Stimulated activated naive CD8-positive, alpha-beta T cell treated with anti-CD3 and anti-CD28 coated beads, Interleukin-15, amount 100 ng/mL, for 72 hours (primary cell): ENCODE measurements at regions not wholly inside any gene's neighbourhood (a gene's known extent, or its start where the extent isn't known, plus 50 kb on each side); places are given as distances from the start of the nearest gene placed in this dataset.
A peak's percentile ranks its signal among the peaks of the same experiment; 100 is the strongest.

ENCODE experiments used
- ATAC-seq: fragments of 150-1000 bp; cut with Tn5 transposase; 2 replicates; pipeline ENCODE4 v1.10.0; 2021; ENCODE audit warnings: mild to moderate bottlenecking, moderate library complexity
- DNase-seq, 2 donors: peaks; one replicate each; pipeline ENCODE4 v3.0.0; 2021 to 2022
- H3K27ac Mint-ChIP-seq, 2 donors: one replicate each; pipeline ENCODE4 v1.8.0; 2022; ENCODE audit warnings: mild to moderate bottlenecking in 2 of 2, mixed read lengths in 2 of 2, moderate library complexity in 2 of 2
- H3K27me3 Mint-ChIP-seq: one replicate; pipeline ENCODE4 v1.8.0; 2022; ENCODE audit warnings: mixed read lengths
- H3K4me1 Mint-ChIP-seq: one replicate; pipeline ENCODE4 v1.8.0; 2022; ENCODE audit warnings: mild to moderate bottlenecking, mixed read lengths
- H3K4me3 Mint-ChIP-seq, 2 donors: one replicate each; pipeline ENCODE4 v1.8.0; 2022; ENCODE audit warnings: mild to moderate bottlenecking in 2 of 2, mixed read lengths in 2 of 2, moderate library complexity in 1 of 2
- H3K9me3 Mint-ChIP-seq, 2 donors: one replicate each; pipeline ENCODE4 v1.8.0; 2022; ENCODE audit warnings: mixed read lengths in 2 of 2

DNA sequence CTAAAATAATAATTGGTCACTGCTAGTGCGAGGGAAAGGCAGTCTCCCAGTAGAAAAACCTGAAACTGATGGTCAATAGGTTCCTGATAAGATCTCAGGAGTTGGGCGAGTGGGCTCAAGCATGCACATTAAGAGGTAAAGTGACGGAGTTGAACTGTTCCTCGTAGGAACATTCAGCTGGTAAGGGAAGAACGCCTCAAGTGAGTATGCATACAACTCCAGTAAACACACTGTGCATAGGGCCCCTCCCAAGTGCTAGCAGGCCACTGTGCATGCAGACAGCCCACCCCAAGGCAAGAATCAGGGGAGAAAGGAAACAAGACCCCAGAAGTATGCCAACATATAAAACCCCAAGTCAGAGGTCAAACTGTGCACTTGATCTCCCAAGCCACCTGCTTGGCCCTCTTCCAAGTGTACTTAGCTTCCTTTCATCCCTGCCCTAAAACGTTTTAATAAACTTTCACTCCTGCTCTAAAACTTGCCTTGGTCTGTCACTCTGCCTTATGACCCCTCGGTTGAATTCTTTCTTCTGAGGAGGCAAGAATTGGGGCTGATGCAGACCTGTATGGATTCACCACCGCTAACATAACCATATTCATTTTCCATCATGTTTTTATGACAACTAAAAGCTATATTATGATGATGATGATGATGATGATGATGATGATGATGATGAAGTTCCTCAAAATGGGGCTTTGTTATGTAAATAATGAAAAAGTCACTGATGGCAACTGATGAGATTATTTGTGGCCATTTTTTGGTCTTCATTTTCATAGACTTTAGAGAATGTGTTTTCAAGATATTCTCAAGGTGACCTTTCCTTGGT is 118.0 kb upstream of the RAB27B start:
- peaks cover 12% of the 10 kb centered on the region for H3K27me3 Mint-ChIP-seq
- ATAC-seq (no peak), DNase-seq (no peak)
- peaks cover 5% of the 10 kb centered on the region for H3K4me1 Mint-ChIP-seq
- peaks cover 0 to 8% of the 10 kb centered on the region in 2 donors for H3K9me3 Mint-ChIP-seq
- H3K4me3 Mint-ChIP-seq = no peak overlapping the region
- H3K27ac Mint-ChIP-seq = peak overlapping the region in 1 of 2 donors; percentile 76

DNA sequence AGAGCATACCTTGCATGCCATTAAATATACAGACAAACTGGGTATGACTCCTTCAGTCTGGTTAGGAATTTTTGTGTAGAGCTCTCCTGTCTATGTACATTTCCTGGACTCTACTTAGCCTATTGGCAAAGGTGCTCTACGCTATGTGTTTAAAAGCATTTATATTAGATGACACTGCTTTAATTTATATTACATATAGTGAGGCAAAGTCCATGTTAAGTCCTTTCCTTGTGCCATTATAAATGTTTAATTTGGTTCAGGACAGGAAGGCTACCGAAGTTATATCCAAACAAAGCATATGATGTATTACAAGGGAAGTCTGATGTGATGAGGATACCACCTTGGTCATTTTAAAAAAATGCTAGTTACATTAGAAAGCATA is 117.4 kb upstream of the RAB27B start:
- peaks cover 19% of the 10 kb centered on the region for H3K27me3 Mint-ChIP-seq
- no peak for ATAC-seq
- H3K9me3 Mint-ChIP-seq = peaks cover 0 to 8% of the 10 kb centered on the region in 2 donors
- no peak overlapping the region for H3K27ac Mint-ChIP-seq
- DNase-seq = no peak
- peaks cover 5% of the 10 kb centered on the region for H3K4me1 Mint-ChIP-seq
- H3K4me3 Mint-ChIP-seq = no peak overlapping the region

DNA sequence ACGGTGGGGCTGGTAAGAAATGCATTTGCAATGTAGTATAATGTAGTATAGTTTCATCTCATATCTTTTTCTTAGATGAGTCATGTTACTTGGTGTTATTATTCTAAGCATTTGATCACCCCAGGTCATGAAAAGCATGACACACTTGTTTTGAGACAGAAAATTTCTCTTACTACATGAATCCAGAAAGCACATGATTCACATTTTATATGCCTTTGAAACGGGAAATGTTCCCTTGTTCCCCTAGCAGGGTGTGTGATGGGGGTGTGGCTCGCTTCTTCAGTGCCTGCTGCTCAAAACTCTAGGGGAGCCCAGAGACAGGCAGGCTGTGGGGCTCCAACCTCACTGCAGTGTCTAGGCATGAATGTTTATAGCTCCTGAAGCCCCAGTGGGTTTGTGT is 116.0 kb upstream of the RAB27B start:
- Mint-ChIP-seq H3K27me3 (peaks cover 31% of the 10 kb centered on the region), H3K9me3 (peaks cover 0 to 8% of the 10 kb centered on the region in 2 donors), H3K4me3 (no peak overlapping the region), H3K4me1 (peaks cover 12% of the 10 kb centered on the region), H3K27ac (no peak overlapping the region)
- DNase-seq (no peak), ATAC-seq (no peak)

DNA sequence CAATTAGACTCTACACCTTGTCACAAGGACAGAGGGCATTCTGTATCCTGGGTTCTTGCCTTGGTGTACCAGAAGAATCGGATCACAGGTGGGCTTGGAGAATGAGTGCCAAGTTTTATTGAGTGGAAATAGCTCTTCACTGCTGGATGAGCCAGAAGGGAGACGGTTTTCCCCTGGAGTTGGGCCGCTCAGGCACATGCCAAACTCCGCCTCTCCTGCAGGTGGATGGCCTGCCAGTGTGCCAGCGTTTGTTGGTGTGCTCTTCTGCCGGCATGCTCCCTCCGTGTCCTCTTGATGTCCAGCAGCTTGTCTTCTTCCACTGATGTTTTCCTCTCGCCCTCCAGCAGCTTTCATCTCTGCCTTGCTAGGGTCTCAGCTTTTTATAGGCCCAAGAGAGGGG is 115.5 kb upstream of the RAB27B start:
- Mint-ChIP-seq H3K27me3 (peaks cover 34% of the 10 kb centered on the region), H3K9me3 (peaks cover 0 to 8% of the 10 kb centered on the region in 2 donors), H3K27ac (no peak overlapping the region), H3K4me3 (no peak overlapping the region), H3K4me1 (peaks cover 17% of the 10 kb centered on the region)
- DNase-seq (no peak), ATAC-seq (no peak)

DNA sequence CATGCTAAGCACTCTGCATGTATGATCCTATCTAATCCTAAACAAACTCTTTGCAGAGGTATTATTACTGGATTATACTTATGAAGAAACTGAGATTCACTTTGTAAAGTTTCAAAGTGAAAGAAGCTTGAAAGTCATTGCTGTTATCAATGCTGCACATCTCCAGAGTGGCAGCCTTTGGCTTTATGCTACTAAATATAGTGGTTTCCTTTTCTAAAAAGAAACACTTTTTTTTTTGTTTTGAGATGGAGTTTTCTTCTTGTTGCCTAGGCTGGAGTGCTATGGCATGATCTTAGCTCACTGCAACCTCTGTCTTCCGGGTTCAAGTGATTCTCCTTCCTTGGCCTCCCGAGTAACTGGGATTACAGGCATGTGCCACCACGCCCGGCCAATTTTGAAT is 114.9 kb upstream of the RAB27B start:
- H3K9me3 Mint-ChIP-seq = peaks cover 0 to 2% of the 10 kb centered on the region in 2 donors
- ATAC-seq (no peak), DNase-seq (no peak)
- peaks cover 34% of the 10 kb centered on the region for H3K27me3 Mint-ChIP-seq
- peaks cover 23% of the 10 kb centered on the region for H3K4me1 Mint-ChIP-seq
- H3K4me3 Mint-ChIP-seq = no peak overlapping the region
- H3K27ac Mint-ChIP-seq = no peak overlapping the region

DNA sequence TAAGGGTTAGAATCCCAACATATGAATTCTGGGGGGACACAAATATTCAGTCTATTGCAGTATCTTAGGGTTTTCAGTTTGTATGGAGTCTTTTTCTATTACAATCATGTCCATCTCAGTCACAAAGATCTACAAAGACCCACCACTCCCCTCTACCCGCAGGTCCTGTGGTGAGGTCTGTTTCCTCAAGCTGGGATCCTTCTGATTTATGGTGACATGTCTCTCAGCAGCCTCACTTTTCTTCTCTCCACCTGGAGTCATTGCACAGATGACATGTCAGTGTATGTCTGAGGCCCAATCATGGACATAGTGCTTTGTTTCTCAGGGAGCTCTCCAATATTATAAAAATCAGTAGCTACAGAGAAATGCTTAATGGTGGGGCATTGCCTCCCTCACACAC is 113.4 kb upstream of the RAB27B start:
- Mint-ChIP-seq H3K4me3 (no peak overlapping the region), H3K27me3 (peaks cover 34% of the 10 kb centered on the region), H3K27ac (no peak overlapping the region), H3K4me1 (peaks cover 27% of the 10 kb centered on the region), H3K9me3 (no peaks in the 10 kb centered on the region)
- DNase-seq (no peak), ATAC-seq (no peak)

DNA sequence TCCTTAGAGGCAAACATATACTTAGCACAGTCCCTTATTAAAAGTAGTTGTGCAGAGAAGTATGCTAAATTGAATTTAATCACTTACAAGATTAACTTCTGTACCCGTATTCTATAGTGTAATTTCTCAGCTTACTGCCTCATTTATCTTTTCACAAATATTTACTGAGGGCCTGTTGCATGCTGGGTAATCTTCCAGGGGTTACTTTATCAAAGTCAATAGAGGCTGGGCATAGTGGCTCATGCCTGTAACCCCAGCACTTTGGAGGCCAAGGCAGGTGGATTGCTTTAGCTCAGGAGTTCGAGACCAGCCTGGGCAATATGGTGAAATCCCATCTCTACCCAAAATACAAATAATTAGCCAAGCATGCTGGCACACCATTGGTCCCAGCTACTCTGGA is 111.7 kb upstream of the RAB27B start:
- Mint-ChIP-seq H3K27ac (no peak overlapping the region), H3K4me3 (no peak overlapping the region)

DNA sequence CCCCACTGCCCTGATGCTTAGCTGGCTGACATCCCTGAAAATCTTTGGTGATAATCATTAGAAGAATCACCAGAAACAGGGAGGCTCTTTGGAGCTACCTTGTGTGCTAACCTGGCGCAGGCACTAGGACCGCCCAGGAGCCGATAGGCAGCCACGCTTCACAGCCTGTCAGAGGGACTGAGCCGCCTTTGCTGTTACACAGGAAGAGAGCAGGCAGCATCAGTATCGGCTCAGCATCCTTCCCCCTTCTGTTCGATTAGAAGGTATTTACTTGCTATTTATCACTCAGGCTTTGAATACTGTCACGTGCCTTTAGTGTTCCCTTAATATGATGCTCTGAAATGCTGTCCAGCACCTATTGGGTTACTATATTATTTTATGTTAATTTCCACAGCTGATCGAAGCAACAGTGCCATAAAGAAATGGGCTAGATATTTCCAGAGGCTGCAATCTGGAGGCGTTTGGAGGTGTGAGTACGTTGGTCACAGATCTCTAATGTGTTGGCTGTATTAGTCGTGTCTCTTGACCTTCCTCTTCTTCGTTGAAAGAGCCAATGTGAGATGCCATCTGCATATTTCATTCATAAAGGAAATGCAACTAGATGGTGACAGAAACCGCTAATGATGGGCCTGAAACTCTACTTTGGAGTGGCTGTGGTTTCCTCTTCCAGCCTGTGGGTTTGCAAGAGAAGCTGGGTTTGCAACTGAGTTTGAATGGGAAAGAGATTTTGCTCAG is 110.4 kb upstream of the RAB27B start:
- H3K9me3 Mint-ChIP-seq = no peaks in the 10 kb centered on the region
- peak overlapping the region; percentile 70 to 71 for H3K4me3 Mint-ChIP-seq
- ATAC-seq (peak; percentile 90), DNase-seq (peak; percentile 34 to 51)
- no peak overlapping the region for H3K27ac Mint-ChIP-seq
- H3K27me3 Mint-ChIP-seq = peaks cover 42% of the 10 kb centered on the region
- peaks cover 27% of the 10 kb centered on the region for H3K4me1 Mint-ChIP-seq

More for the DNA sequence above, 111.7 kb upstream of the RAB27B start:
- DNase-seq = no peak
- Mint-ChIP-seq H3K4me1 (peaks cover 27% of the 10 kb centered on the region), H3K9me3 (no peaks in the 10 kb centered on the region), H3K27me3 (peaks cover 34% of the 10 kb centered on the region)
- ATAC-seq = no peak

DNA sequence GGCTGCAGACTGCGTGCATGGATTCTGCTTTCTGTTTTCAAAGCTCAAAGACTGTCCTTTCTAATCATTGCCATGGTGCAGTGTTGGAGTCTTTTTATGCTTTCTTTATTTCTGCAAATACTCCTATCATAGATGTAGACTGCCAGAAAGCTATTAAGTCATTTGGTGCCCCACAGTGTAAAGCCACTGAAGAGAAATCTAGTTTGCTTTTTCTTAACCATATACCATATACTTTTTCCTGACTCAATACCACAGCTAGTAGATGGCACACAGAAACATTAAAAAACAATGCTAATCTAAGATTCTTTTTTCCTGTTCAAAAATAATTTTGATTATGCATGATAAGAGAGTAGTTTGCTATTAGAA is 109.9 kb upstream of the RAB27B start:
- ATAC-seq (peak; percentile 78), DNase-seq (no peak)
- peak overlapping the region in 1 of 2 donors; percentile 71 for H3K4me3 Mint-ChIP-seq
- H3K9me3 Mint-ChIP-seq = no peaks in the 10 kb centered on the region
- H3K27me3 Mint-ChIP-seq = peaks cover 42% of the 10 kb centered on the region
- H3K27ac Mint-ChIP-seq = no peak overlapping the region
- H3K4me1 Mint-ChIP-seq = peaks cover 27% of the 10 kb centered on the region

DNA sequence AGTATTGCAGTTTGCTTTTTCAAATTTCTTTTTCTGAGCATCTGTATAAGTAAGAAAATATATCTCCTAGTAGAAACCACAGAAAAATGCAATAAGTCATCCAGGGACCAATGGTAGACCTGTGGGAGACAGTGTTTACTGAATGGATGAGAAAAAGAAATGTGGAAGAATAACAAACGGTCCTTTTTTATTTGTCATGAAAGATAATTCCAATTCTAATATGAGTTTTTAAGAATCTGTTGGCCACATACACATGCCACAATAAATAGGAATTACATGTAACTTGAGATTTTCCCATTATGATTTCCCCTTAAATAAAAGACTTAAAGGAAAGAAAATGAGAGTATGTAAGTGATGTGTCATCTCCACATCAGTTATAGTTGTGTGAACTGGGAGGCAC is 107.7 kb upstream of the RAB27B start:
- Mint-ChIP-seq H3K4me3 (no peak overlapping the region), H3K27ac (no peak overlapping the region), H3K9me3 (no peaks in the 10 kb centered on the region), H3K4me1 (peaks cover 22% of the 10 kb centered on the region), H3K27me3 (peaks cover 26% of the 10 kb centered on the region)
- ATAC-seq (no peak), DNase-seq (no peak)

DNA sequence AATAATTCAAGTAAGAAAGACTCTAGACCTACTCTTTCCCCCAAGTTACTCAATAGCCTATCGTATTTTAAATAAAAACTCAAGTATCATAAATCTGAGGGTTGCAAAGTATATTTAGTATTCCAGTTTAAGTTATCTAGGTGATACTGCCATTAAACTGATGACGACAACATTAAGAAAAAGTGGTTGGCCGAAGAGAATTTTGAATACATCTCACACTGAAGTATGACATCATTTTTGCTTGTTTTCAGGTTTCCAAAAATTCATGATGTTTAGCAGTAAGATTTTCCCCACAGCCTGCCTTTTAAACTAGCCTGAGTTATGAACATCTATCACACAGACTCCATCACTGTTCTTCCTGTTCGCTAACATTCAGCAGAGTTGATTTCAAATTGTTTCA is 102.1 kb upstream of the RAB27B start:
- Mint-ChIP-seq H3K27me3 (peaks cover 8% of the 10 kb centered on the region), H3K27ac (no peak overlapping the region), H3K4me1 (no peaks in the 10 kb centered on the region), H3K4me3 (no peak overlapping the region), H3K9me3 (no peaks in the 10 kb centered on the region)
- DNase-seq = no peak
- ATAC-seq = no peak

DNA sequence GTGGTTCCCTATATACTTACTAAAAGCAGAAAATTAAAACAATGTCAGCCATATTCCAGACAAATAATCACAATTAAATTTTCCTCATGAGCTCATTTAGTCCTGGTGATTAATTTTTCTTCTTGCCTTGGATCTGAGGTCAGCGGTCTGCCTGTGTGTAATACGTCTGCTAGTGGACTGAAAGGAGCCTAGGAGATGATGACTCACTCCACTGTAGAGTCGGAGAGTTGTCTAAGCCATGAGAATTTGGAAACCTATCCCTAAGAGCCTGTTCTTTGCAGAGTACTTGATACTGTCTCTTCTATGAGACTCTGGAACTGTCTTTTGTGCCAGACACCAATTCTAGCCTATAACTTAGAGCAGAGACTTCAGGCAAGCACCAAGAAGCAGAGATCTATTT is 94.2 kb upstream of the RAB27B start:
- DNase-seq (no peak), ATAC-seq (no peak)
- Mint-ChIP-seq H3K27ac (no peak overlapping the region), H3K4me1 (no peaks in the 10 kb centered on the region), H3K27me3 (peaks cover 6% of the 10 kb centered on the region), H3K4me3 (no peak overlapping the region), H3K9me3 (no peaks in the 10 kb centered on the region)

DNA sequence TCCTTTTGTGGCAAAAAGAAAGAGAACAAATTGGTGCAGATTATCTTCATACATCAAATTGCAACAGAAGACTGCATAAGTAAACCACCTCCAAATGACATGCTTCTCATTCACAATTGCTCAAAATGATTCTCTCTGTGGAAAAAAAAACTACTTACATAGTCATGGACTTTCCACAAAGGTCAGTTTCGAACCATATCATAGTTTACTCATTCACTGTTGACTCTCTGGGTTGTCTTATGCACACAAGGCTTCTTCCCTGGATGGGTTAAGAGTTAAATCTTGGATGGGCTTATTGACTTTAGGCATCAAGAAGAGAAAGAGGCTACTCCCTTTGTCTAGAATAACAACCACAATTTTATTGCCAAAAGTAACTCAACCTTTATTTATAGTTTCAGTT is 91.3 kb upstream of the RAB27B start:
- DNase-seq (no peak), ATAC-seq (no peak)
- peaks cover 6% of the 10 kb centered on the region for H3K27me3 Mint-ChIP-seq
- no peak overlapping the region for H3K4me3 Mint-ChIP-seq
- no peak overlapping the region for H3K27ac Mint-ChIP-seq
- H3K4me1 Mint-ChIP-seq = no peaks in the 10 kb centered on the region
- no peaks in the 10 kb centered on the region for H3K9me3 Mint-ChIP-seq

DNA sequence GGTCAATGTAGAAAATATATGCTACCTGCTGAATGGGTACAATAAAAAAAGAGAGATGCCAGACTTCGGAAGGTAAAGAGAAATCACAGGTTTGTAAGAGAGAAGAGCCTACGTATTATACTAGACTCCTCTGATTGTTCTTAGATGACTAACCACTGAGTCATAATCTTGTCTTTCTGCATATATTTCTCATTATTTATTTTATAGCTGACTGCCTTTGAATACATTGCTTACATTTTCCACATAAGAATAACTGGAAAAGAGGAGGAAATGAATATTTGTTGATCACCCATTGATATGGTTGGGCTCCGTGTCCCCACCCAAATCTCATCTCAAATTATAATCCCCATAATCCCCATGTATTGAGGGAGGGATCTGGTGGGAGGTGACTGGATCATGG is 90.3 kb upstream of the RAB27B start:
- Mint-ChIP-seq H3K4me3 (no peak overlapping the region), H3K27ac (no peak overlapping the region)
- no peak for DNase-seq

DNA sequence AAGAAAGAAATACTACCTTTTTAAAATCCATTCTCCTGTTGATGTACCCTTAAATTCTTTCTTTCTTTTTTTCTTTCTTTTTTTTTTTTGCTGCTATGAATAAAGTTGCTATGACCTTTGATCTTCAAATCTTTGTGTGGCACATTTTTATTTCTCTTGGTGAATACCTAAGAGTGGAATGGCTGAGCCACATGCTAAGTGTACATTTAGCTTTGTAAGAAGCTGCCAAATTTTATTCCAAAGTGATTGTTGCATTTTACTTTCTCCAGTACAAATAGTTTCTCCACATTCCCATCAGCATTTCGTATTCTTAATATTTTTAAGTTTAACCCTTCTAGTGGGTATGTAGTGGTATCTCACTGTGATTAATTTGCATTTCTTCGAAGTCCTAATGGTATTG is 88.8 kb upstream of the RAB27B start:
- no peak overlapping the region for H3K4me3 Mint-ChIP-seq
- H3K4me1 Mint-ChIP-seq = no peaks in the 10 kb centered on the region
- no peaks in the 10 kb centered on the region for H3K9me3 Mint-ChIP-seq
- no peak overlapping the region for H3K27ac Mint-ChIP-seq
- ATAC-seq = no peak
- no peaks in the 10 kb centered on the region for H3K27me3 Mint-ChIP-seq
- DNase-seq = no peak

More for the DNA sequence above, 90.3 kb upstream of the RAB27B start:
- no peaks in the 10 kb centered on the region for H3K4me1 Mint-ChIP-seq
- H3K9me3 Mint-ChIP-seq = no peaks in the 10 kb centered on the region
- peaks cover 6% of the 10 kb centered on the region for H3K27me3 Mint-ChIP-seq
- ATAC-seq = no peak

DNA sequence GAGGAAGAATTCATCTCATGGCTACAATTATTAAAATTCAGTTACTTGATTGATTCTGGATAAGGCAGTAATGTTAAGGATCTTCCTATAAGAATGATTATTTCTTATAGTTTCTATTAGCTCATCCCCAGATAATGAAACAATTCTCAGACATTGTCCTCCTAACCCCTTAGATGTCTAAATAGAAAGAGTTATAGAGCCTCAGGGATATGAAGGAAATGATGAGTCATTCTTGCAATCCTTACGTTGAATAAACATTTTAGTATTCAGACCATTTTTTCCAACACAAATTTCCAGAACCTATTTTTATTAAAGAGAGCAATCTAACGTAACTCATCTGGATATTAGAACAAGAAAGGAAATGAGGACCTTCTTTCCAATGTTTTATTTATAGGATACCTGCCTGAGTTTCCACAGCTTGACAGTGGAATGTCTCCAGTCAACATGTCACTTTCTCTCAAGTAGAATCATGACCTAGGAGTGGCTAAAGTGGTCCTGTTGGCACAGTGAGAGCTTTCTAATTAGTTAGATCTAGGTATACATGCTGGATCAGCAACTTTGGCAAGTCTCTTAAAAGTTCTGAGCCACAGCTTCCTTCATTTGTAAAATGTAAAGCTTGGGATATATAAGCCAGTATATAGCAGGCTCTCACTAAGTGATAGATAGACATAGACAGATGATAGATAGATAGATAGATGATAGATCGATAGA is 88.0 kb upstream of the RAB27B start:
- no peaks in the 10 kb centered on the region for H3K9me3 Mint-ChIP-seq
- DNase-seq (no peak), ATAC-seq (no peak)
- H3K27ac Mint-ChIP-seq = no peak overlapping the region
- no peak overlapping the region for H3K4me3 Mint-ChIP-seq
- H3K4me1 Mint-ChIP-seq = no peaks in the 10 kb centered on the region
- H3K27me3 Mint-ChIP-seq = no peaks in the 10 kb centered on the region
